HEK293T (cell line): ENCODE measurements at regions not wholly inside any gene's neighbourhood (a gene's known extent, or its start where the extent isn't known, plus 50 kb on each side); places are given as distances from the start of the nearest gene placed in this dataset.

Experiments used
- FOXM1 ChIP-seq: fragments of 450-650 bp; IDR thresholded peaks from 2 replicates; pipeline ENCODE4 v1.6.1; 2017; ENCODE audit warnings: mild to moderate bottlenecking, borderline replicate concordance
- SP1 ChIP-seq: fragments of 450-650 bp; IDR thresholded peaks from 2 replicates; pipeline ENCODE4 v1.6.1; 2017

DNA sequence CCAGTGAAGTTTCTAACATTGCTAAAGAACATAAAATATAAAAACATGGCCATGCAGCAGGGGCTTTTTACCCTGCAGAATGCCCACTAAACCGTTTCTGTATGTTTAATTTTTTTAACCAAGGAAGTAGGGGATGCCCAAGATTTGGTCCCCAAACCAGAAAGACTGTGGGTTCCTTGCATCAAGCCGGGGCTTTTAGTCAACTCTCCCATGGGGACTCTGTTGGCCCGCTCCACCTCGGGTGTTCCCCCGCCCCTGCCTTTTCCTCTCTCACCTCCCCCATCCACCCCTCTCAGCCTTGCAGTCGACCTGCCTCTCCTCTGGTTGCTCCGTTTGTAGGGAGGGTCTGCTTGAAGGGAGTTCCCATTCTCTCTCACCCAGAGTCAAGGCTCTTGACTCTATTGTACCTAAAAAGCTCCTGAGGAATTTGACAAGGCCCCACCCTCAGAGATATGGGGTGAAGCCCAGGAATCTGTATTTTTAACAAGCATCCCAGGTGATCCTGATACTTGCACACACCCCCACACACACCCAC, 117.5 kb downstream of the TOMM20 start:
- TF ChIP-seq FOXM1: no peak
- TF ChIP-seq SP1: no peak
